Stimulated activated memory B cell treated with anti-CD40 and anti-IgM and Interleukin-4, amounts not matched to agents 10 μg/mL and 1 μg/mL and 100 μg/mL, for 72 hours (primary cell): ENCODE measurements at regions not wholly inside any gene's neighbourhood (a gene's known extent, or its start where the extent isn't known, plus 50 kb on each side); places are given as distances from the start of the nearest gene placed in this dataset.

Experiments used
- ATAC-seq: fragments of 150-1000 bp; cut with Tn5 transposase; 2 replicates; pipeline ENCODE4 v1.10.0; 2021
- H3K27ac Mint-ChIP-seq: one replicate; pipeline ENCODE4 v1.8.0; 2022; ENCODE audit warnings: mild to moderate bottlenecking, mixed read lengths
- H3K27me3 Mint-ChIP-seq: one replicate; pipeline ENCODE4 v1.8.0; 2022; ENCODE audit warnings: mixed read lengths
- H3K36me3 Mint-ChIP-seq: one replicate; pipeline ENCODE4 v1.8.0; 2022; ENCODE audit warnings: mixed read lengths
- H3K4me1 Mint-ChIP-seq: one replicate; pipeline ENCODE4 v1.8.0; 2022; ENCODE audit warnings: mixed read lengths
- H3K4me3 Mint-ChIP-seq: one replicate; pipeline ENCODE4 v1.8.0; 2022; ENCODE audit warnings: mild to moderate bottlenecking, moderate library complexity, mixed read lengths
- H3K9me3 Mint-ChIP-seq: one replicate; pipeline ENCODE4 v1.8.0; 2022; ENCODE audit warnings: mixed read lengths

DNA sequence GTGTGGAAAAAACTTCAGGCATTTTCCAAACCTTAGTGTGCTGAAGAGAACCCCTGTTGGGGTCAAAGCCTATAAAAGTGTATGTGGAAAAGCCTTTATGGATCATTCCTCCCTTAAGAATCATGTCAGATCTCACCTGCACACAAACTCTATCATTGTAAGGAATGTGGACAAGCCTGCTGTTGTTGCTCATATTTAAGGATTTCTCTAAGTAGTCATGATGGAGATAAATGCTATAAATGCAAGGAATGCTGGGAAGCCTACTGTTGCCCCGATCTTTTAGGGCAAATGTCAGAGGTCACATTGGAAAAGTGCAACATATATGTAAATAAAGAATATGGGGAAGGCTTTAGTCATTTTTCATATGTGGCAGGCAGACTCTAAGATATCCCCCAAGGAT lies 129.5 kb downstream of the ICOS start:
- ATAC-seq = no peak
- Mint-ChIP-seq H3K4me3 (no peak overlapping the region), H3K9me3 (peaks cover 4% of the 10 kb centered on the region), H3K27me3 (no peaks in the 10 kb centered on the region), H3K4me1 (no peaks in the 10 kb centered on the region), H3K27ac (no peak overlapping the region), H3K36me3 (no peaks in the 10 kb centered on the region)

DNA sequence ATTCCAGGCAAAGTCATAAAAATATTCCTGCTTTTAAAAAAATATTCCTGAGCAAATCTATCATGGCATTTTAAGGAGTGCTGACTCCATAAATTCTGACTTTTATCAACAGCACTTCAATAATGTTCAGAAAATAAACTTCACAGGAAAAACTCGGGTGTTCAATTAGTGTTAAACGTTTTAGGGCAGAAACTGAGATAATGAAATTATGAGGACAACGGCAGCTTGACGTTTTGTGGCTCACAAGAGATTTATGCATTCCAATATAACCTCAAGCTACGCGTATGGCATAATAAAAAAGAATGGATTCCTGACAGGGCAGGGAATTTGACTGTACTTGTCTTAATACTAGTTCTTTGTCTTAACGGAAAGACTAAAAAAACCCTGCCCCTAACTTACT lies 133.2 kb downstream of the ICOS start:
- no peaks in the 10 kb centered on the region for H3K9me3 Mint-ChIP-seq
- ATAC-seq = no peak
- no peaks in the 10 kb centered on the region for H3K27me3 Mint-ChIP-seq
- no peak overlapping the region for H3K4me3 Mint-ChIP-seq
- H3K4me1 Mint-ChIP-seq = no peaks in the 10 kb centered on the region
- no peaks in the 10 kb centered on the region for H3K36me3 Mint-ChIP-seq
- H3K27ac Mint-ChIP-seq = no peak overlapping the region

DNA sequence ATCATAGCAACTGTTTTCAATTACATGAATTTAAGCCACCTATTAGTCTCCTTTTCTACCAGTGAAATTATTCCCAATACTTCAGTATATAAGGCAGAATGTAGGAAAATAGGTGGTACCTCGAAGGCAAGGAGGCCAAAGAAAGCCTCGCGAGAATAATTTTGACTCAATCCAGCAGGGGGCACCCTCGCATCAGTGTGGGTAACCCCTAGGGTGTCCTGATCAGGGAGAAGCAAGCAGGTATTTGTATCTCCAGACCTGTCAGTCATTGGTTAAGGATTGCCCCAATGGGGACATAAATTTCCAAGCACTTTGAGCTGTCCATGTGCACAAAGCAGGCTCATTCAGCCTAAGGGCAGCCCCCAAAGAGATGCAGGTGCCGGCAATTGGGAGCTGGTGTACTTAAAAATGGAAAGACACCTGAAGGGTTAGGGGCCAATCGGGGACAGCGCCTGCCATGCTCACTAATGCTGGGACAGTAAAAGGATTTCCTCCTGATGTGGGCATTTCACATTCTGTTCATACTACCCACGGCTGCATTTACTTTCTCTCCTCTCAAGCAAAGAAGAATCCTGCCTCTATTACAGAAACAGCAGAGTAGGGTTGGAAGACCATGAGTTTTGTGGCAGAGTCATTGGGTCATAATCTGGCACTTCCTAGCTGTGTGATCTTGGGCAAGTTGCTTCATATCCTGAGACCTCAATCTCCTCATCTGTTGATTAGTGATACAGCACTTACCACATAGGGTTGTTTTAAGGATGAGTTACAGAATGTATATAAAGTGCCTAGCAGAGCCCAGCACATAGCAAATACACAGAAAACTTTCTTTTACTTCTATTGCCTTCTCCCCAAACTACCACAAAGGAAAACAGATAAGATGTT lies 136.1 kb downstream of the ICOS start:
- ATAC-seq = no peak
- no peaks in the 10 kb centered on the region for H3K36me3 Mint-ChIP-seq
- no peak overlapping the region for H3K27ac Mint-ChIP-seq
- no peak overlapping the region for H3K4me3 Mint-ChIP-seq
- no peaks in the 10 kb centered on the region for H3K27me3 Mint-ChIP-seq
- H3K4me1 Mint-ChIP-seq = no peaks in the 10 kb centered on the region
- no peaks in the 10 kb centered on the region for H3K9me3 Mint-ChIP-seq

DNA sequence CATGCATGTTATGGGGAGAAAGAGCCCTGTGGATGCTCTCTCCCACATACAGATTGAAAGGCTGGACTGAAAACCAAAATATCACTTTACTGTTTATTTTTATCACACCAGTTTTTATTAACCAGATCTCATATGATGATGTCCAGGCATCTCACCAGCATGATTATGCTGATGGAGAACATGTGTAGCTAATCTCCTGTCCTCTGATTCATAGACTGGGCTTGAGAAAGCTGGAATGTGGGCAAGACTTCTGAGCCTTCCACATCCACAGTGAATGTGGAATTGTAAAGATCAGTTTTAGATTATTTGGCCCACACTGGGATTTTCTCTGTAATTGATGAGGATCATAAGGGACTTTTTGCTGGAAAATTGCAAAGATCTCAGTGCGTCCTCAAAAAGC lies 137.9 kb downstream of the ICOS start:
- no peaks in the 10 kb centered on the region for H3K4me1 Mint-ChIP-seq
- H3K9me3 Mint-ChIP-seq = no peaks in the 10 kb centered on the region
- no peaks in the 10 kb centered on the region for H3K36me3 Mint-ChIP-seq
- no peaks in the 10 kb centered on the region for H3K27me3 Mint-ChIP-seq
- no peak overlapping the region for H3K4me3 Mint-ChIP-seq
- H3K27ac Mint-ChIP-seq = no peak overlapping the region
- ATAC-seq = no peak

DNA sequence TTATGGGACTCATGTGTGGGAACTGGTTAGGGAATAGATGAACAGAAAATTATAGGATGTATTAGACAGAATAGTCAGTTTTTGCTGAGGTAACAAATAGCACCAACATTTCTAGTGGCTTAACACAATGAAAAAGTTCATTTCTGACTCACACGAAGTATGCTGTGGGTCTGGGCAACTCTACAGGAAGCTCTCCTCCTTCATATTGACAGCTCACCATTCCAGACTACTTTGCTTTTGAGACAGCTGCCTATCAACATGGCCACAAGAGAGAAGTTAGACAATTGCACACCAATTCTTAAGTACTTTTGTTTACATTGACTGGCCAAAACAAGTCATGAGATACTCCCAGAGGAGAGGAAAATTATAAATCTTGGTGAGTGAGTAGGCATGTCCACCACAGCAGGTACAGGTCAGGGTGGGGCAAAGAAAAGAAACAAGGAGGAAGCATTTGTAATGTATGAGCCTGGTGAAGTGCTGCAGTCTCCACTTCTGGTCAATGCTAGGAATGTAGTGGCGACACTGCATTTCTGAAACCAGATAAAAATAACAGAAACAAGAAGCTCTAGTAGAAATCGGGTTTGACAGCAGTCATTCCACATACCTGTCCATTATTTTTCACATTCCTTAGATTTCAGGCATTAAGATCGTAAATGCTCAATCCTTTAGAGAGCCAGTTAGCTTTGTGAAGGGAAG lies 141.6 kb downstream of the ICOS start:
- Mint-ChIP-seq H3K36me3 (no peaks in the 10 kb centered on the region), H3K27me3 (no peaks in the 10 kb centered on the region), H3K4me3 (no peak overlapping the region), H3K9me3 (no peaks in the 10 kb centered on the region), H3K4me1 (no peaks in the 10 kb centered on the region), H3K27ac (no peak overlapping the region)
- no peak for ATAC-seq

DNA sequence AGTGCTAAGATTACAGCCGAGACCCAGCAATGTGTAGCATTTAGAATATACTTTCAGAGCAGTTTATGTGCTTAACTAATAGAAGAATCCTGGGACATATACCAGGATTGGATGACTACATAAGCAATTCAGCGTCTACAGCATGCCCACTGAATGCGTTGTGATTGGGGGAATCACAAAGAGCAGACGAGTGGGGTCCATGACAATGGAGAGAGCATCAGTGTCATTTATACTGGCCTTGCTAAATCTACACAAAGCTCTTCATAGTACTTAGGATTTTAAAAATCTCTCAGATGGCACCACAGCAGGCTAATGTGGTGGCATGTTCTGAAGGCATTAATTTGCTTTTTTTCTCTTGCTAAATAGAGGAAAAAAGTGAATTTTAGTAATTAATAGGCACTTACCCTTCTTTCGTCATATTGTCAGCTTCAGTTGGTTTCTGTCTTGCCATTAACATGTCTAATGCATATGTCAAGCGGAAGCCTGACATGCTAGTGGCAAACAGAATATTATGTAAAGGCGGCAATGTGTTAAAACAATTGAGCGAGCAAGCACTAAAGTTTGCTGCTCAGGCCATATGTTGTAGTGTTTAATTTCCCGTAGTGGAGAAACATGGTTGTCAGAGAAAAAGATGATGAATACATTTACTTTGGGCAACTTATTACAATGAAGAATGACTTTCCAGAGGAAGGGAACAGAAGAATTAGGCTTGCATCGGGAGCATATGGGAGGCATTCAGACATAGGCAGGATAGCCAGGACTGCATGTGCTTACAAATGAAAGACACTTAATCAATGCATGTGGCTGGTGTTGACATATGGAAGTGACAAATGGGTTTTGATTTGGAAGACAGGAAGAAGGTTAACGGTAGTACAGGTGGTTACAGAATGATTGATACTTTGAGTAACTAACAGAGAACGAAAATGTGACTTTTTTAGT lies 145.2 kb downstream of the ICOS start:
- no peak overlapping the region for H3K27ac Mint-ChIP-seq
- H3K4me3 Mint-ChIP-seq = no peak overlapping the region
- H3K27me3 Mint-ChIP-seq = no peaks in the 10 kb centered on the region
- no peaks in the 10 kb centered on the region for H3K4me1 Mint-ChIP-seq
- no peaks in the 10 kb centered on the region for H3K9me3 Mint-ChIP-seq
- no peak for ATAC-seq
- no peaks in the 10 kb centered on the region for H3K36me3 Mint-ChIP-seq

DNA sequence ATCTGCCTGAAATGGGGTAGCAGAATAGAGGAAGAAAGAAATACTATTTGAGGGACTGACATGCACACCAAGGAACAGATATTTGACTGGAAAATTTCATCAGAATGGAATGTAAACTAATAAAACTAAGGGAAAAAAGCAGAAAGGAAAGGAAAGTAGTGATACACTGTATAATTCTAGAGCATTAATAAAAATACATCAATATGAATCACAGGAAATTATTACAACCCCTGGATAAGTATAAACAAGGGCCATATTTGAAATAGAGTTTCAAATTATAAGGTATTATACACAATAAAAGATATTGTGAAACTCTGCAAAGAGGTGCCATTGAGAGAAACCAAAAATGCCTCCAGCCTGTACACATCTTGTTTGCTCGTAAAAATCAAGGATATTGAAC lies 149.6 kb downstream of the ICOS start:
- ATAC-seq = no peak
- no peaks in the 10 kb centered on the region for H3K4me1 Mint-ChIP-seq
- no peaks in the 10 kb centered on the region for H3K36me3 Mint-ChIP-seq
- H3K27ac Mint-ChIP-seq = no peak overlapping the region
- no peaks in the 10 kb centered on the region for H3K9me3 Mint-ChIP-seq
- H3K4me3 Mint-ChIP-seq = no peak overlapping the region
- no peaks in the 10 kb centered on the region for H3K27me3 Mint-ChIP-seq

DNA sequence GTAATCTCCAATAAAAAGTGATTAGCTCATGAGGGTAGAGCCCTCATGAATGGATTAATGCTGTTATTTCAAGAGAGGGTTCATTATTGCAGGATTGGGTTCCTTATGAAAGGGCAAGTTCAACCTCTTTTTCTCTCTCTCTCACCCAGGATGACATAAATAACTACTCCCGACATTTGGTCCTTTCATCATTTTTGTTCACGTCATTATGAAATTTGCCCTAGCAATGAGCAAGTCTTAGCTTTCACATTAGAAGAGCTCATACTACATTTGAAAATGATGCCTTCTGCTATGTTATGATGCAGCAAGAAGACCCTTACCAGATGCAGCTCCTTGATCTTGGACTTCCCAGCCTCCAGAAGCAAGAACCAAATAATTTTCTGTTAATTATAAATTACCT lies 152.5 kb downstream of the ICOS start:
- Mint-ChIP-seq H3K36me3 (no peaks in the 10 kb centered on the region), H3K27me3 (no peaks in the 10 kb centered on the region), H3K4me1 (no peaks in the 10 kb centered on the region), H3K9me3 (no peaks in the 10 kb centered on the region), H3K4me3 (no peak overlapping the region), H3K27ac (no peak overlapping the region)
- no peak for ATAC-seq

DNA sequence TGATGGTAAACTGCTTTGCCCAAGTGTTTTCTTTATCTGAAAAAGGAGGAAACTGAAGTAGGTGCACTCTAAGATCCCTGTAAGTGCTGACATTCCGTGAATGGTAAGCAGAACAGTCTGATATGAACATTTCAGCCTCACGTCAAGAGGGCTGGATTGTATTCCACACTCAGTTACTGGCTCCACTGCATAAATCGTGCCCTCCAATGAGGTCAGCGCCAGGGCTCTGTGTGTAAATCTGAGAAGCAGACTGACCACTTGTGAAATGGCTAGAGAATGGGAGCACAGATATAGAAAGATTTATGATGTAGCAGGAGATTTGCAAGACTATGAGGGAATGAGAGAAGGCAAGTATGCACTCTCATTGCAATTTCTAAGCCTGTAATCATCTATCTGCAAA lies 153.0 kb downstream of the ICOS start:
- ATAC-seq = no peak
- no peak overlapping the region for H3K4me3 Mint-ChIP-seq
- H3K27ac Mint-ChIP-seq = no peak overlapping the region
- H3K4me1 Mint-ChIP-seq = no peaks in the 10 kb centered on the region
- no peaks in the 10 kb centered on the region for H3K9me3 Mint-ChIP-seq
- H3K36me3 Mint-ChIP-seq = no peaks in the 10 kb centered on the region
- H3K27me3 Mint-ChIP-seq = no peaks in the 10 kb centered on the region

DNA sequence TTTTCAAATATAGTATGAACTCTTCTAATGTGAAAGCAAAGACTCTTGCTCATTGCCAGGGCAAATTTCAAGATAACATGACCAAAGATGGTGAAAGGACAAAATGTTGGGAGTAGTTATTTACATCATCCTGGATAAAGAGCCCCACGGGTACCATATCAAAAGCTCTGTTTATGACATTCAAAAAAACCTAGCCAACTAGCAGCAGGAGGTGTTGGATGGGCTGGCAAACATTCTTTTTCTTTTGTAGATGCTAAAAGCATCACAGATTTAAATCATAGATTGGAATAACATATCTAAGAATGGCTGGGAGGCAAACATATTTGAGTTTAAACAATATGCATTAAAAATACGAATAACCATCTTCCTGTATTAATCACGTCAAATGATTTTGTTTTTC lies 153.5 kb downstream of the ICOS start:
- no peak overlapping the region for H3K27ac Mint-ChIP-seq
- H3K36me3 Mint-ChIP-seq = no peaks in the 10 kb centered on the region
- H3K9me3 Mint-ChIP-seq = no peaks in the 10 kb centered on the region
- no peaks in the 10 kb centered on the region for H3K4me1 Mint-ChIP-seq
- no peaks in the 10 kb centered on the region for H3K27me3 Mint-ChIP-seq
- ATAC-seq = no peak
- H3K4me3 Mint-ChIP-seq = no peak overlapping the region

DNA sequence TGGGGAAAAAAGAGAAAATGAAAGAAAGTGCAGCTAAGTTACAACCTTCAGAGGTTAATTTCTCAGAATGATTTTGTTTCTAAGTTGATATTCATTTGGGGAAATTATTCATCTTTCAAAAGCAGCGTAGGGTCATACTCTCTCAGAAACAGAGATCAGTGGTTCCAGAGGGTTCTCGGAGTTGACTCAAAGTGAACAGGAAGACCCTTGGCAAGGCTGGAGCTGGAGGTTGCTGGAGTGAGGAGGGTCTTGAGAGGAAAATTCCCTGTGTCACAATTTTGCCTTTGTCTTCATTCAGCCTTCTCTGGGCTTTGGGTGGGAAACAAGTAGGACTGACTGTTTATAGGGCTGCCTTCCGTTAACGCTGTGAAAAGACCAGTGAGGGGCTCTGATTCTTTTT lies 168.2 kb downstream of the ICOS start:
- peaks cover 8% of the 10 kb centered on the region for H3K4me1 Mint-ChIP-seq
- H3K9me3 Mint-ChIP-seq = no peaks in the 10 kb centered on the region
- no peak overlapping the region for H3K4me3 Mint-ChIP-seq
- peaks cover 28% of the 10 kb centered on the region for H3K27me3 Mint-ChIP-seq
- H3K36me3 Mint-ChIP-seq = no peaks in the 10 kb centered on the region
- no peak for ATAC-seq
- no peak overlapping the region for H3K27ac Mint-ChIP-seq

DNA sequence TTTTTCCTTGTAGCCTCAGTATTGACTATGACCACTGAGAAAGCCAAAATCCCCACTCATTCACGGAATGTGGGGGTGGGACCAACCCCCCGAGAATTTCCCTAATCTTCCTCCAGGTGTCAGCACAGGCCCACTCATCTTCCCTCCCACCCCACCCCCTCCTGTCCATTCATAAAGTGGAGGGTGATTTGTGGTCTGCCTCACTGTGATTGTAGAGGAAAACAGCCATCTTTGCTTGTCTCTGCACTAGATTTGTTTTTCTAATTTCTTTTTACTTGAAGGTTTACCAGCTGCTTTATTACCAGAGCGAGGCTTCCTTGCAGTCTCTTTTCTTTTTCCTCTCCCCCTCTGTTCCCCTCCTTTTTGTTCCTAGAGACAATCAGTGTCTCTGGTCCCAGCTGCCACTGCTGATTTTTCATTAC lies 171.8 kb downstream of the ICOS start:
- H3K4me1 Mint-ChIP-seq = peaks cover 16% of the 10 kb centered on the region
- no peaks in the 10 kb centered on the region for H3K9me3 Mint-ChIP-seq
- peaks cover 49% of the 10 kb centered on the region for H3K27me3 Mint-ChIP-seq
- no peak overlapping the region for H3K4me3 Mint-ChIP-seq
- ATAC-seq = no peak
- no peak overlapping the region for H3K27ac Mint-ChIP-seq
- no peaks in the 10 kb centered on the region for H3K36me3 Mint-ChIP-seq

DNA sequence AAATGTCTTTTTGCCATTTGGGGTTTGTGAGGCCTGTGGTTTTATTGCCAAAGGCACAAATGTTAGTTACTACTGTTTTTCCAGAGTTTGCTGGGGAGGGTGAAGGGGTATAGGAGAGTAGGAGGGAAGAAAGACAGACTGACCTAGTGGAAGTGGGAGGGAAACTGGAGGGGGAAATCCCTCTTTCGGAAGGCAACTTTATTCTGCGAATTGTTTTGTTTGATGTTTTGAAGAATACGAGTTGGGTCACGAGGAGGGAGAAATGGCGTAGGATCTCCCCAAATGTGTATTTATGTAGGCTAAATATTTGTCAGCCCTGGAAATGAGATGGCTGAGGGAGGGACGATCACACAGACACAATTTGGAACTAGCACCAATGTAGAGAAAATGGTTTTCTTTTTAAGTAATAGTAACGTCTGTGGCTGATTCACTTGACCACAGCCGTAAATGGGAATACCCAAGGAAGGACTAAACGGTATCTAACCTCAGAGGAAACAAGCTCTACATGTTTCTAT lies 172.3 kb downstream of the ICOS start:
- Mint-ChIP-seq H3K27ac (no peak overlapping the region), H3K36me3 (no peaks in the 10 kb centered on the region), H3K9me3 (no peaks in the 10 kb centered on the region), H3K4me3 (no peak overlapping the region), H3K4me1 (peaks cover 16% of the 10 kb centered on the region), H3K27me3 (peaks cover 46% of the 10 kb centered on the region)
- ATAC-seq = no peak

DNA sequence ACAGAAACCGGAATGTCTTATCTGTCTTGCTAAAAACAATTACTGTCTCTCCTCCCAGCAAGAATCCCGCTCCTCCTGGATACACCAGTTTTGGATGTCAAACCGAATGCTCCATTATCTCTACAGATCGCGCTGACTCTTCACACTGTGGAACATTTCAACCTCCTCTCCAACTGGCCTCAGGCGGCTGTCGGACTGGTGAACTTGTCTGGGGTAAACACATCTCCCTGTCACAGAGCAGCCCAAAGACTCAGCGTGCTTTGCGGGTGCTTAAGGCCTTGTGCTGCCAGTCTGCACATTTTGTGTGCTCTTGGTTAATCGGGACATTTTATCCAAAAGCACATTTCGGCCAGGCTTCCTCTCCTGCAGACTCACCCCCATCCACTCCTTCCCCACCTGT lies 173.1 kb downstream of the ICOS start:
- ATAC-seq = no peak
- Mint-ChIP-seq H3K27me3 (peaks cover 51% of the 10 kb centered on the region), H3K36me3 (no peaks in the 10 kb centered on the region), H3K4me1 (peaks cover 16% of the 10 kb centered on the region), H3K4me3 (no peak overlapping the region), H3K9me3 (no peaks in the 10 kb centered on the region), H3K27ac (no peak overlapping the region)

DNA sequence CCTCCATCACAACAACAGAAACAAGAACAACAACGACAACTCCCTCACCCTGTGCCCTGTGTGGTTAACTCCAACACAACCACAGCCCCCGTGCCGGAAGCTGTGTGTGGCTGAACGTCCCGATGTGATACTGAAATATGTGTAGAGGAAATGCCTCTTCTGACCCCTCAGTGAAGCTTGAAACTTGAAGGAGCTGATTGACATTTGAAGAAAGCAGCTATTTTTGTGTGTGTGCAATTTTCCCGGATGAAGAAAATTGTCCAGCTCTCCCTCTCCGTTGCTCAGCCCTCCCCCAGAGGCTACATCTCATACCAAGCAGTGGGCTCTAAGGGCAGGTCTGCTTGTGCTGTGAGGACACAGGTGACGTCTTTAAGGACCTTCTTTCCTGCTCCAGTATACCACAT lies 173.8 kb downstream of the ICOS start:
- H3K4me3 Mint-ChIP-seq = no peak overlapping the region
- H3K27ac Mint-ChIP-seq = no peak overlapping the region
- no peaks in the 10 kb centered on the region for H3K36me3 Mint-ChIP-seq
- peaks cover 16% of the 10 kb centered on the region for H3K4me1 Mint-ChIP-seq
- H3K27me3 Mint-ChIP-seq = peaks cover 51% of the 10 kb centered on the region
- no peaks in the 10 kb centered on the region for H3K9me3 Mint-ChIP-seq
- ATAC-seq = peak; percentile 51
